ENCODE measurements at regions not wholly inside any gene's neighbourhood (a gene's known extent, or its start where the extent isn't known, plus 50 kb on each side); places are given as distances from the start of the nearest gene placed in this dataset.

DNA sequence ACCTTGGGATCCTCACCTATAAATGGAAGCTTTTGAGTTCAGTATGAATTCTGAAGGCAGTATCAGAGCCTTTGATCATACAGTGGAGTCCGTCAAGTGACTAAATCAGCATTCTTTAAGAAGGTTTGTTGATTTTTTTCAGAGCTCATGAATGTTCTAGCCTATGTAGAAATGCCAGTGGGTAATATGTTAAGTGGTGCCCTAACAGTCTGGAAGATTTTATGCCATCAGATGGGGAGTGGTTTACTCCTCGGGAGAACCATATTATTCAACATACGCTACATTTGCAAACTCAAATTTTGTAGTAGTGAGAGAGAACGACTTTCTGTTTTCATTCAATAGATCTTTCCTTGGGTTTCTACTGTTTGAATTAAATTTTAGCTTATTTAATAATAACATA, 225.0 kb upstream of the ACVR2A start:
- H3K9me3 ChIP-seq (replicated peaks; ENCODE audit: control insufficient read depth, low read depth, low read length): no peaks in the 10 kb centered on the region
- H3K27ac ChIP-seq (ENCODE audit: low read length): no peak overlapping the region
- H3K36me3 ChIP-seq (ENCODE audit: control insufficient read depth, insufficient read depth, low read length): no peaks in the 10 kb centered on the region
- H3K4me1 ChIP-seq (ENCODE audit: control insufficient read depth, insufficient read depth, low read length): no peaks in the 10 kb centered on the region
- DNase-seq: no peak
- H3K27me3 ChIP-seq (ENCODE audit: control insufficient read depth, insufficient read depth, low read length): no peaks in the 10 kb centered on the region
- WGBS (ENCODE audit: insufficient coverage): no CpG with 5 or more reads among the region's 4 CpGs
- no peak overlapping the region for H3K4me3 ChIP-seq (ENCODE audit: low read length)

DNA sequence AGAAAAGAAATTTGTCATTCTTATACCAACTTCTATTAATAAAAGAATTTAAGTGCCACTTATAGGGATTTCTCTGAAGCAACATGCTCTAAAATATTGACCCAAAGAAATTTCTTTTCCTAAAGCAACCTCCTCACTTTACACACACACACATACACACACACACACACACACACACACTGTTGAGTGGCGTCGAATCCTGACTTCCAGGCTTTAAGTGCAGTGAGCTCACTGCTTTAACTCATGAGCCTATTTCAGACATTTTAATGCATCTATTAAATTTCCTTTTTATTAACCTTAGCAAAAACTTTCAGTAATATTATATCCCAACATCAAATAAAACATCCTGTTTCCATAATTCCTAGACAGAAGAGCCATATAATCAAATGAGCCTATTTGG, 229.1 kb upstream of the ACVR2A start:
- Histone ChIP-seq H3K9me3 (replicated peaks; ENCODE audit: control insufficient read depth, low read depth, low read length) (no peaks in the 10 kb centered on the region), H3K36me3 (ENCODE audit: control insufficient read depth, insufficient read depth, low read length) (no peaks in the 10 kb centered on the region), H3K27ac (ENCODE audit: low read length) (no peak overlapping the region), H3K27me3 (ENCODE audit: control insufficient read depth, insufficient read depth, low read length) (no peaks in the 10 kb centered on the region), H3K4me3 (ENCODE audit: low read length) (no peak overlapping the region), H3K4me1 (ENCODE audit: control insufficient read depth, insufficient read depth, low read length) (peaks cover 2% of the 10 kb centered on the region)
- WGBS (ENCODE audit: insufficient coverage): 63% methylated on average over 2 of the region's 2 CpGs
- DNase-seq: no peak

DNA sequence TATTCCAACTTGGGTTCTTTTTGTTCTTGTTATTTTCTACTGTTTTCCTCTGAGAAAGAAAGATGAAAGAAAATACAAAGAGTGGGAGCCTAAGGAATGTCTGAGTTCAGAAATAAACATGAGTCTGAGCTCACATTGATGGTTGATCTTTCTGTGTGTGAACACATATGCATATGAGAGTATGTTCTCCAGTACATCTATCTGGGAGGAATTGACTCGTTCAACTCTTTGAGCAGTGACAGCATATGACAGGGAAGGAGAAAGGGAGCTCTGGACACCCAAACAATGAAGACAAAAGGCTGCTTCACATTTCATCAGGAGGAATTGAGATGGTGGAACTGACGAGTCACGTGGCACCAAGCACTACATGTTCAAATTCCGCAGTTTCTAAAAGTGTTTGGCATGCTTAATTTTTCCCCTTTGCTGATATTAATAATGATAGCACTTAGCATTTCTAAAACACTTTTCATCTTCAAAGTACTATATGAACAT, 229.8 kb upstream of the ACVR2A start:
- no peak for DNase-seq
- 71% methylated on average over 1 of the region's 4 CpGs for WGBS (ENCODE audit: insufficient coverage)
- H3K36me3 ChIP-seq (ENCODE audit: control insufficient read depth, insufficient read depth, low read length): no peaks in the 10 kb centered on the region
- no peaks in the 10 kb centered on the region for H3K27me3 ChIP-seq (ENCODE audit: control insufficient read depth, insufficient read depth, low read length)
- H3K4me1 ChIP-seq (ENCODE audit: control insufficient read depth, insufficient read depth, low read length): peaks cover 2% of the 10 kb centered on the region
- no peak overlapping the region for H3K27ac ChIP-seq (ENCODE audit: low read length)
- no peaks in the 10 kb centered on the region for H3K9me3 ChIP-seq (replicated peaks; ENCODE audit: control insufficient read depth, low read depth, low read length)
- H3K4me3 ChIP-seq (ENCODE audit: low read length): no peak overlapping the region

DNA sequence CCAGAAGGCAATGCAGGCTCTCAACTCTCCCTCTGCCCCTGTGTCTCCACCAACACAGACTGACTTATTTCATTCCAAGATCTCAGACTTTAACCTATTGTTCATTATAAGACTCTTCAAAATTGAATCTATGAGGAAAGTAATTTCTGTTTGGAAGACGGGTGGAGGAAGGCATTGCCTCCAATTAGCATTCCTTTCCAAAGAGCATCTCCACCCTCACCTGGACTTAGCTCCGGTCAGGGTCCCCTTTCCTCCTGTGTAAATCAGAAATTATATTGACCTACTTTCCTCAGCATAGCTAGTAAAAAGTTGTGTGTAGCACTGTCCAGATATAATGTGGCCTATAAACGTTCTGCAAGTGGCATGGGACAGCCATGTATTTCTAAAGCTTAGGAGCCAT, 230.4 kb upstream of the ACVR2A start:
- WGBS (ENCODE audit: insufficient coverage): no CpG with 5 or more reads among the region's 3 CpGs
- no peak for DNase-seq
- Histone ChIP-seq H3K27ac (ENCODE audit: low read length) (no peak overlapping the region), H3K4me1 (ENCODE audit: control insufficient read depth, insufficient read depth, low read length) (peaks cover 2% of the 10 kb centered on the region), H3K4me3 (ENCODE audit: low read length) (no peak overlapping the region), H3K9me3 (replicated peaks; ENCODE audit: control insufficient read depth, low read depth, low read length) (no peaks in the 10 kb centered on the region), H3K36me3 (ENCODE audit: control insufficient read depth, insufficient read depth, low read length) (no peaks in the 10 kb centered on the region), H3K27me3 (ENCODE audit: control insufficient read depth, insufficient read depth, low read length) (no peaks in the 10 kb centered on the region)

DNA sequence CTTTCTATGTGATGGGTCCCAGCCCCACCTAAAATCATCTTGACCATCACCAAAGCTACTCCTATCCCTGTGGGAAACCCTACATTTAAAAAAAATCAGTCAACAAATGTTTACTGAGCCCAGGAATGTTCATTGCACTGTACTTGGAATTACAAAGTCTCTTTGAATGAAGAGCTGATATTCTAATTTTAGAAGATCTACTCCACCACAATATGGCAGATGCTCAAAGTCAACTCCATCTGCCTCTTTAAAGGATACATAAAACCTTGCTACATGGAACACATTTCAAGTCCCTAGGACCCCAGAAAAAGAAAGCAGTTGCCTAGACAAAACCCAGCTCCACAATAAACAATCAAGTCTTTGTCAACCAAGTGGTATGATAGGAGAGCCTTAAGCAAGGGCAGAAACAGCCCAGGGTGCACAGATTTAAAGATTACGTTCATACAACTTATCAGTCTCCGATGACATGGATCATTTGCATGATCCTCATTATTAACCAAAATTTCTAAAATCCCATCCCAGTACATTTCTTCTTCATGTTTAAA, 234.3 kb upstream of the ACVR2A start:
- WGBS (ENCODE audit: insufficient coverage): no CpG with 5 or more reads among the region's 2 CpGs
- H3K4me1 ChIP-seq (ENCODE audit: control insufficient read depth, insufficient read depth, low read length): peaks cover 2% of the 10 kb centered on the region
- H3K4me3 ChIP-seq (ENCODE audit: low read length): no peak overlapping the region
- H3K9me3 ChIP-seq (replicated peaks; ENCODE audit: control insufficient read depth, low read depth, low read length): no peaks in the 10 kb centered on the region
- H3K27ac ChIP-seq (ENCODE audit: low read length): peak overlapping the region; percentile 37
- H3K36me3 ChIP-seq (ENCODE audit: control insufficient read depth, insufficient read depth, low read length): no peaks in the 10 kb centered on the region
- no peak for DNase-seq
- H3K27me3 ChIP-seq (ENCODE audit: control insufficient read depth, insufficient read depth, low read length): no peaks in the 10 kb centered on the region

DNA sequence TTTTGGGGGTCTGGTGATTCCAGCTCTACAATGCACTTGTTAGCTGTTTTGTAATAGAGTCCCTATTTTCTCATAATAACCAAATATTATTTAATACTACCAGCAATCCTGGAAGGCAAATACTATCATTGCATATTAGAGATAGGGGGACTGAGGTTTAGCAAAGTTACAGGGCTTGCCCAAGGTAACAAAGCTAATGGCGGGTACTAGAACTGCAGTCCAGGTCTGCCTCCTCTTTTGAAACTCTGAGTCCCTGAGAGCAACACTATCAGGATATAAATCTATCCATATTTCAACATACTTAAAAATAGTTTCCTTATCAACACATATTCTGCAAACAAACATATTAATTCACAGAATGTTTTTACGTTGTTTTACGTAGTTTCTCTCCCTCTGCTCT, 235.5 kb upstream of the ACVR2A start:
- H3K4me3 ChIP-seq (ENCODE audit: low read length): no peak overlapping the region
- no peaks in the 10 kb centered on the region for H3K9me3 ChIP-seq (replicated peaks; ENCODE audit: control insufficient read depth, low read depth, low read length)
- no peak overlapping the region for H3K27ac ChIP-seq (ENCODE audit: low read length)
- 93% methylated on average over 2 of the region's 3 CpGs for WGBS (ENCODE audit: insufficient coverage)
- no peak for DNase-seq
- H3K27me3 ChIP-seq (ENCODE audit: control insufficient read depth, insufficient read depth, low read length): no peaks in the 10 kb centered on the region
- H3K36me3 ChIP-seq (ENCODE audit: control insufficient read depth, insufficient read depth, low read length): no peaks in the 10 kb centered on the region
- peaks cover 2% of the 10 kb centered on the region for H3K4me1 ChIP-seq (ENCODE audit: control insufficient read depth, insufficient read depth, low read length)

DNA sequence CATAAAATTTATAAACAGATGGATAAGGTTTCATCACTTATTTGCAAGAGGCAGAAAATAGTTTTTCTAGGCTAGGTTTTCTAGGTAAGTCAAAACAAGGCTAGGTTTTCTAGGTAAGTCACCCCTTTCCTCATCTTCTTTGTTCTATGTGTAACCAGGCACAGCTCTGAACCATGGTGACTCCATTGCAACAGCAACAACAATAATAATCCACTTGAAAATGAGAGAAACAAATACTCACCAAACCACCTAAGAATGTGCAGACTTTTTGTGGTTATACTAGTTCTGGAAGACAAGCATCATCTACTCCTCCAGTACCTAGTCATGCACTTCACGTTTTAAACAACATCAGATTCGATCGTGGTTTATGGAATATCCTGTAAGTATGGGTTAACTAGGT, 237.4 kb upstream of the ACVR2A start:
- no CpG with 5 or more reads among the region's 3 CpGs for WGBS (ENCODE audit: insufficient coverage)
- H3K27ac ChIP-seq (ENCODE audit: low read length): no peak overlapping the region
- H3K4me1 ChIP-seq (ENCODE audit: control insufficient read depth, insufficient read depth, low read length): peaks cover 2% of the 10 kb centered on the region
- no peaks in the 10 kb centered on the region for H3K36me3 ChIP-seq (ENCODE audit: control insufficient read depth, insufficient read depth, low read length)
- no peak for DNase-seq
- H3K4me3 ChIP-seq (ENCODE audit: low read length): no peak overlapping the region
- H3K9me3 ChIP-seq (replicated peaks; ENCODE audit: control insufficient read depth, low read depth, low read length): no peaks in the 10 kb centered on the region
- no peaks in the 10 kb centered on the region for H3K27me3 ChIP-seq (ENCODE audit: control insufficient read depth, insufficient read depth, low read length)

DNA sequence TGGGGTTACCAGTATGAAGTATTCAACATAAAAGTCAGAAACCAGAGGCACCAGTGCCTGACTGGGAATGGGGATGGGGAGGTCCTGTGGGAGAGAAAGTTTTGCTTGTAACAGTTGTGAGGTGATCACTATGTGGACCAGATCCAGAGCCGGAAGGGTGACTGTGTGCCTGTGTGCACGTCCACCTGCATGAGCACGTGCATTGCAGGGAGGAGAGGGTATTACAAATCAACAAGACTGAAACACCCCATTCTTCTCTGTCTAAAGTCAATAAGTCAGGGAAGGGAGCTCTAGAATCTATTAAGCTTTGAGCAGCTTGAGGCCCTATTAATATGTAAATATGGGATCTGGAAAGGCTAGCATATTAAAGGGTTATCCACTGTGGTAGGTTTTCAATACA, 241.0 kb upstream of the ACVR2A start:
- no peak for DNase-seq
- H3K27ac ChIP-seq (ENCODE audit: low read length): no peak overlapping the region
- WGBS (ENCODE audit: insufficient coverage): no CpG with 5 or more reads among the region's 3 CpGs
- H3K9me3 ChIP-seq (replicated peaks; ENCODE audit: control insufficient read depth, low read depth, low read length): no peaks in the 10 kb centered on the region
- no peaks in the 10 kb centered on the region for H3K4me1 ChIP-seq (ENCODE audit: control insufficient read depth, insufficient read depth, low read length)
- H3K4me3 ChIP-seq (ENCODE audit: low read length): no peak overlapping the region
- no peaks in the 10 kb centered on the region for H3K27me3 ChIP-seq (ENCODE audit: control insufficient read depth, insufficient read depth, low read length)
- no peaks in the 10 kb centered on the region for H3K36me3 ChIP-seq (ENCODE audit: control insufficient read depth, insufficient read depth, low read length)

DNA sequence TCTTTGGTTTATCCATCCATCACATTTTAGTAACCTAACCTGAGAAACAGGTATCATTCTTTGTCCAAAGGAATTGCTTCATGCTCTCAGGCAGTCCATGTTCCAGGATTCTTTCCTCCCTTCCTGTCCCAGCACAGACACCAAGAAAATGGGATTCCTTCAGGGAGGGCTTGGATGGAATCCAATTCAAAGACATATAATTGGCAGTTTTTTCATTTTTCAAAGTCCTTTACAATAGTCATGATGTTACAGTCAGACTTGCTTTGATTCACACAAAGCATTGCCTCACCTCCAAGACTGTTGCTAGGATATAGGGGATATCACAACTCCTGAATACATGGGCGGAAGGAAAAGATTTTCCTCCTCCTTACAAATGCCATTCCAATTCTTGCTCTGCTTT, 241.4 kb upstream of the ACVR2A start:
- Histone ChIP-seq H3K27ac (ENCODE audit: low read length) (no peak overlapping the region), H3K9me3 (replicated peaks; ENCODE audit: control insufficient read depth, low read depth, low read length) (no peaks in the 10 kb centered on the region), H3K4me3 (ENCODE audit: low read length) (no peak overlapping the region), H3K27me3 (ENCODE audit: control insufficient read depth, insufficient read depth, low read length) (no peaks in the 10 kb centered on the region), H3K4me1 (ENCODE audit: control insufficient read depth, insufficient read depth, low read length) (no peaks in the 10 kb centered on the region), H3K36me3 (ENCODE audit: control insufficient read depth, insufficient read depth, low read length) (no peaks in the 10 kb centered on the region)
- WGBS (ENCODE audit: insufficient coverage): no CpG with 5 or more reads among the region's 1 CpG
- DNase-seq: no peak

DNA sequence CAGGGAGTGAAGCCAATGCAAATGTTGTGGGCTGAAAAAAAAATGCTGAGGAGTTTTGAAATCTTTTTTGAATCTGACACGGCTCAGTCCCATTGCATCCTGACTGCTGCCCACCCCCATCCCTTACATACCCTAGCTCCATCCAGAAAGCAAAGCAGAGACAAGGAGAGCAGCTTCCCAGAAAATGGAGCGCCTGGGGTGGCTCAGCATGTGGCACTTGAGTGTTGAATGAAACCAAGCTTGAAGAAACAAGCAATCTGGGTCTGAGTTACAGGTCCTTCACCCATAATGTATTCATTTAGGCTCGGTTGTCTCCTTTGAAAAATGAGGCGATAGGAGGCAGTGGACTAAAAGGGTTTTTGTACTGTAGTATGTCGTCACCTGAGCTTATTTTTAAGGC, 244.2 kb upstream of the ACVR2A start:
- Histone ChIP-seq H3K36me3 (ENCODE audit: control insufficient read depth, insufficient read depth, low read length) (no peaks in the 10 kb centered on the region), H3K27ac (ENCODE audit: low read length) (no peak overlapping the region), H3K4me1 (ENCODE audit: control insufficient read depth, insufficient read depth, low read length) (peaks cover 1% of the 10 kb centered on the region), H3K4me3 (ENCODE audit: low read length) (no peak overlapping the region), H3K9me3 (replicated peaks; ENCODE audit: control insufficient read depth, low read depth, low read length) (peaks cover 3% of the 10 kb centered on the region), H3K27me3 (ENCODE audit: control insufficient read depth, insufficient read depth, low read length) (no peaks in the 10 kb centered on the region)
- DNase-seq: no peak
- 100% methylated on average over 1 of the region's 5 CpGs for WGBS (ENCODE audit: insufficient coverage)

DNA sequence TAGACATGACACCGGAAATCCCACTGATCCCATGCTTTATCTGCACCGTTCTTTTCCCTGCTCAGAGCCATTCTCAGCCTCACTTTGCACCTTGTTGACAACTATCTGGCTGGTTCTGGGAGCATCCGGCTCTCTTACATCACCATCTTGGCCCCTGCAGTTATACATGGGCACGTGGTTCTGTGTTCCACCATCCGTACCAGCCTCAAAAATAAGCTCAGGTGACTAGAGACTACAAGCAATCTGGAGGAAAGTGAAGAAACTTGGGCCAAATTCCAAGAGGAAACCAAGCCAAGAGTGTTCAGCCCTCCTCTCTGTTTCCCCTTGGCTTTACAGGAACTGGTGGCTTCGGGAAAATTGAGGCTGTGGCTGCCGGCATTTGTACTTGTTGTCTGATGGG, 244.6 kb upstream of the ACVR2A start:
- no peaks in the 10 kb centered on the region for H3K36me3 ChIP-seq (ENCODE audit: control insufficient read depth, insufficient read depth, low read length)
- H3K27ac ChIP-seq (ENCODE audit: low read length): no peak overlapping the region
- H3K9me3 ChIP-seq (replicated peaks; ENCODE audit: control insufficient read depth, low read depth, low read length): peaks cover 3% of the 10 kb centered on the region
- H3K4me3 ChIP-seq (ENCODE audit: low read length): no peak overlapping the region
- no peaks in the 10 kb centered on the region for H3K27me3 ChIP-seq (ENCODE audit: control insufficient read depth, insufficient read depth, low read length)
- DNase-seq: no peak
- H3K4me1 ChIP-seq (ENCODE audit: control insufficient read depth, insufficient read depth, low read length): peaks cover 3% of the 10 kb centered on the region
- WGBS (ENCODE audit: insufficient coverage): 75% methylated on average over 6 of the region's 7 CpGs

Measured in muscle of leg (tissue), 3 donors.